Activated T-cell treated with anti-CD3 and anti-CD28 coated beads, Interleukin-2, amount 50 U/mL, for 24 hours (primary cell): ENCODE measurements at regions not wholly inside any gene's neighbourhood (a gene's known extent, or its start where the extent isn't known, plus 50 kb on each side); places are given as distances from the start of the nearest gene placed in this dataset.

ENCODE experiments used
- DNase-seq: peaks from one replicate; pipeline ENCODE4 v3.0.0-alpha.2; 2020
- H3K27ac Mint-ChIP-seq: 2 replicates; pipeline ENCODE4 v1.8.0; 2020; ENCODE audit warnings: mild to moderate bottlenecking, mixed read lengths
- H3K27me3 Mint-ChIP-seq: 2 replicates; pipeline ENCODE4 v1.8.0; 2020; ENCODE audit warnings: mixed read lengths
- H3K36me3 Mint-ChIP-seq: 2 replicates; pipeline ENCODE4 v1.8.0; 2020; ENCODE audit warnings: low read depth, mixed read lengths
- H3K4me1 Mint-ChIP-seq: 2 replicates; pipeline ENCODE4 v1.8.0; 2020; ENCODE audit warnings: low read depth, mixed read lengths
- H3K4me3 Mint-ChIP-seq: 2 replicates; pipeline ENCODE4 v1.8.0; 2020; ENCODE audit warnings: mild to moderate bottlenecking, moderate library complexity, mixed read lengths
- H3K9me3 Mint-ChIP-seq: 2 replicates; pipeline ENCODE4 v1.8.0; 2020; ENCODE audit warnings: mixed read lengths

DNA sequence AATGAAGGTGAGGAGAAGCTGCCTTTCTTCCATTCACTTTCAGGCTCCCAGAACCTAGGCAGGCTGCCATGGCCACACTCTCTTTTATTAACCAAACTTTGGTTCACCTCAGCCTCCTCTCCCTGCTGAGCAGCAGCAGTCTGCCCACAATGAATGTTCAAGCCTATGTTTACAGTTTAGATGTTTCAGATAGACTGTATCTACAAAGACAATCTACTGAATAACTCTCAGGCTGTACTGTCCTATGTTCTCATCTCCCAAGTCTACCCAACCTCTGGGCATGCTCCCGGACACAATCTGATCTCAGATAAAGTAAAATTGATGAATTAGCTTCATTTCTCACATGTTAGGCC lies 59.2 kb upstream of the TMEM164 start:
- no peak overlapping the region for H3K4me3 Mint-ChIP-seq
- H3K4me1 Mint-ChIP-seq = no peaks in the 10 kb centered on the region
- DNase-seq = no peak
- H3K27me3 Mint-ChIP-seq = peaks cover 14% of the 10 kb centered on the region
- no peaks in the 10 kb centered on the region for H3K9me3 Mint-ChIP-seq
- H3K36me3 Mint-ChIP-seq = no peaks in the 10 kb centered on the region
- no peak overlapping the region for H3K27ac Mint-ChIP-seq

DNA sequence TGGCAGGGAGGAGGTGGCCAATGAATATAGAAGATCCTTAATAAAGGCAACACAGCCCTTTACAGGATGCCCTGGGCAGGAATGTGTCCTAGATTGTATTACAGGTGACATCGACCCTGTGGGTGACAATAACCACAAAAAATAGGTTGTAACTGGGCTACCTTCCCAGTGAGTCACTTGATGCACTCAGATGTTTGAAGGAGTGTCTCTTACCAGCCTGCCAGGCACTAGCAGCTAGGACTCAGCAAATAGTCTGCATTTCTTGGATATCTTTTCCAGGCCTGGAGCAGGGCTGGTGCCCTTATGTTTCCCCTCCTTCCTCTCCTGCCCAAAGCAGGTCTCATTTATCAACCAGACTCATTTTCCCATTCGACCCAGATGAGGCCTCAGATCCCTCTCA lies 50.9 kb upstream of the TMEM164 start:
- no peak overlapping the region for H3K27ac Mint-ChIP-seq
- DNase-seq = no peak
- H3K4me3 Mint-ChIP-seq = no peak overlapping the region
- no peaks in the 10 kb centered on the region for H3K9me3 Mint-ChIP-seq
- no peaks in the 10 kb centered on the region for H3K4me1 Mint-ChIP-seq
- no peaks in the 10 kb centered on the region for H3K36me3 Mint-ChIP-seq
- H3K27me3 Mint-ChIP-seq = peaks cover 5% of the 10 kb centered on the region

DNA sequence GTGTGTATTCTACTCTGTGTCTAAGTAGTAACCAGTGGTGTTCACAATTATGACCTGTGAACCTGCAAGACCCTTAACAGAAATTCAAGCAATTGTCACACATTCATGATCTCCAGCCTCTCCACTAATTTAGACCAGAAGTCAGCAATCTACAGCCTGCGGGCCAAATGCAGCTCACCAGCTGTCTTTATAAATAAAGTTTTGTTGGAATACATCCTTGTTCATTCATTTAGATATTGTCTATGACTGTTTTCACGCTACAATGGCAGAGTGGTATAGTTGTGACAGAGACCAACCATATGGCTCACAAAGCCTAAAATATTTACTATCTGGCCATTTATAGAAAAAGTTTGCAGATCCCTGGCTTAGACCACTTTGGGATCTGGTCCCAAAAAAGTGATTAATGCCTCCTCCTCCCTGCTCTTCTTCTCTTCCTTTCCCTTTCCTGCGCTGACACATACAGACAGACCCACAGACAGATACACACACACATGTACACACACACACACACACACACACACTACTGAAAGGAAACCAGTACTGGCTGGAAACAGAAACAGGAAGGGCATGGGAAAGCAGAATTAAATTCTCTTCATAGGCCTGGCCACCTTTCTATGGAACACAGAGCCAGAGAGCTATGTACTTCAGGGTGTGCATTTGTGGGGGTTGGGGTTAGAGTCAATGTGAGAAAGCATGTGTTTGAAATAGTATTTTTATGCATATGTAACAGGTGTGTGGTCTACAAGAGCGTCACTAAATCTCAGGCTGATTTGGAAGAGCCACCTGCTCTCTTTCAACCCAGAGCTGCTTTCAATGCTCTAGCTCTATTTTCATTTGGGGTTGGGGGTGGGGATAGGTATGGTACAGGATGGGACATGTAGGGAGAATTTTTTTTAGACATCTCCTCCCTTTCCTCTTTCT lies 49.7 kb upstream of the TMEM164 start:
- peaks cover 5% of the 10 kb centered on the region for H3K27me3 Mint-ChIP-seq
- H3K4me1 Mint-ChIP-seq = peaks cover 2% of the 10 kb centered on the region
- H3K27ac Mint-ChIP-seq = no peak overlapping the region
- H3K36me3 Mint-ChIP-seq = no peaks in the 10 kb centered on the region
- no peak for DNase-seq
- no peaks in the 10 kb centered on the region for H3K9me3 Mint-ChIP-seq
- H3K4me3 Mint-ChIP-seq = no peak overlapping the region
